HepG2 (cell line): ENCODE measurements at regions not wholly inside any gene's neighbourhood (a gene's known extent, or its start where the extent isn't known, plus 50 kb on each side); places are given as distances from the start of the nearest gene placed in this dataset.

Source experiments
- ATAC-seq: fragments of 200-7000 bp; cut with Tn5 transposase; 3 replicates; pipeline ENCODE4 v1.9.1; 2020; ENCODE audit warnings: mild to moderate bottlenecking, moderate library complexity
- BruUV-seq: library from RNA; stranded (reverse); fragments of 400-500 nt; replicated peaks from 2 replicates; lab custom pipeline; 2021; lab: Mats Ljungman, UMichigan
- CTCF ChIA-PET: fragments of 300-600 bp; formaldehyde crosslinking; extraction: SDS; loops from one replicate; lab custom pipeline; 2021; ENCODE audit warnings: low total read pairs, inconsistent platforms, low intra/inter-chr PET ratio; lab: Yijun Ruan, JAX
- POLR2A ChIA-PET: fragments of 350-600 bp; sonication (Branson Sonifier 250); formaldehyde crosslinking; loops from one replicate; lab custom pipeline; 2020; ENCODE audit warnings: antibody characterized with exemption, inconsistent platforms; lab: Yijun Ruan, JAX
- DNase-seq: peaks from one replicate; pipeline ENCODE4 v3.0.0-alpha.2; 2015; ENCODE audit warnings: low spot score
- FAIRE-seq: peaks from 3 replicates; lab custom pipeline; 2011; peaks lifted over from hg19 to GRCh38; lab: Jason Lieb, UNC
- H2AFZ ChIP-seq: one replicate; pipeline ENCODE4 v1.6.1; 2011; ENCODE audit warnings: low read length, inconsistent platforms
- H3K27ac ChIP-seq: fragments of 300-600 bp; 3 replicates; pipeline ENCODE4 v1.8.0; 2011; ENCODE audit warnings: mixed run types, mild to moderate bottlenecking, mixed read lengths, low read length, inconsistent platforms; ENCODE audit not compliant: insufficient read depth; ENCODE audit errors: extremely low read length
- H3K27me3 ChIP-seq, 2 experiments: fragments of 200-600 bp in 1 of 2; 2 replicates in 1 of 2; 3 replicates in 1 of 2; pipeline versions ENCODE4 v1.6.0 to v1.8.0; 2011; ENCODE audit warnings: low read length in 2 of 2, mild to moderate bottlenecking in 2 of 2, moderate library complexity in 2 of 2, inconsistent platforms in 1 of 2; ENCODE audit not compliant: insufficient read depth in 2 of 2, control insufficient read depth in 1 of 2
- H3K36me3 ChIP-seq, 2 experiments: fragments of 200-600 bp in 1 of 2; replicated peaks in 1 of 2; 2 replicates in 1 of 2; 3 replicates in 1 of 2; pipeline versions ENCODE4 v1.5.1 to v1.8.0; 2011; ENCODE audit warnings: low read length in 2 of 2, inconsistent platforms in 1 of 2; ENCODE audit not compliant: insufficient read depth in 2 of 2, control insufficient read depth in 1 of 2
- H3K4me1 ChIP-seq: 2 replicates; pipeline ENCODE4 v1.5.1; 2012; ENCODE audit warnings: low read length, inconsistent platforms; ENCODE audit not compliant: insufficient read depth
- H3K4me2 ChIP-seq: 2 replicates; pipeline ENCODE4 v1.6.0; 2011; ENCODE audit warnings: low read depth, low read length, inconsistent platforms
- H3K4me3 ChIP-seq, 3 experiments: fragments of 200-600 bp in 1 of 3; sonication (generic), shearing (Covaris generic) in 1 of 3; replicated peaks in 1 of 3; 2 replicates each; pipeline ENCODE4 v1.5.1; 2011 to 2016; ENCODE audit warnings: low read length in 3 of 3, inconsistent platforms in 2 of 3, low read depth in 2 of 3, mild to moderate bottlenecking in 2 of 3, control low read depth in 1 of 3, mixed read lengths in 1 of 3; ENCODE audit not compliant: insufficient read depth in 1 of 3
- H3K79me2 ChIP-seq: one replicate; pipeline ENCODE4 v1.6.1; 2011; ENCODE audit warnings: low read length, inconsistent platforms; ENCODE audit not compliant: insufficient read depth
- H3K9ac ChIP-seq: 2 replicates; pipeline ENCODE4 v1.6.0; 2011; ENCODE audit warnings: mild to moderate bottlenecking, low read depth, low read length, inconsistent platforms; ENCODE audit not compliant: insufficient read depth
- H3K9me3 ChIP-seq: 2 replicates; pipeline ENCODE4 v1.5.1; 2012; ENCODE audit warnings: mild to moderate bottlenecking, low read length
- H4K20me1 ChIP-seq: 2 replicates; pipeline ENCODE4 v1.6.0; 2011; ENCODE audit warnings: inconsistent platforms, mild to moderate bottlenecking, low read length, moderate library complexity; ENCODE audit not compliant: insufficient read depth
- CENPBD1 ChIP-seq: sonication (generic); formaldehyde crosslinking; IDR thresholded peaks from 2 replicates; pipeline ENCODE4 v1.8.0; 2022; ENCODE audit warnings: missing genetic modification reagents, low read depth, mild to moderate bottlenecking, borderline replicate concordance
- FOXM1 ChIP-seq: sonication (generic); formaldehyde crosslinking; IDR thresholded peaks from 2 replicates; pipeline ENCODE4 v1.5.0; 2020; ENCODE audit warnings: missing genetic modification reagents
- GATAD1 ChIP-seq: IDR thresholded peaks from 2 replicates; pipeline ENCODE4 v1.6.1; 2016; ENCODE audit warnings: missing genetic modification reagents, missing compliant biosample characterization
- IRX3 ChIP-seq: sonication (generic); formaldehyde crosslinking; IDR thresholded peaks from 2 replicates; pipeline ENCODE4 v1.8.1; 2023; ENCODE audit warnings: mild to moderate bottlenecking, low read depth, missing genetic modification reagents, borderline replicate concordance
- JUNB ChIP-seq: sonication (generic); formaldehyde crosslinking; IDR thresholded peaks from 2 replicates; pipeline ENCODE4 v1.8.0; 2022; ENCODE audit warnings: missing genetic modification reagents, mild to moderate bottlenecking, borderline replicate concordance
- MATR3 ChIP-seq: sonication (generic); formaldehyde crosslinking; IDR thresholded peaks from 2 replicates; pipeline ENCODE4 v1.4.0; 2020; ENCODE audit warnings: missing genetic modification reagents
- MNT ChIP-seq: fragments of 450-650 bp; IDR thresholded peaks from 2 replicates; pipeline ENCODE4 v1.6.1; 2016
- NFRKB ChIP-seq: fragments of 450-650 bp; IDR thresholded peaks from 2 replicates; pipeline ENCODE4 v1.6.1; 2017
- PHF8 ChIP-seq: sonication (generic); formaldehyde crosslinking; IDR thresholded peaks from 2 replicates; pipeline ENCODE4 v1.5.0; 2020; ENCODE audit warnings: missing genetic modification reagents
- PITX1 ChIP-seq: sonication (generic); formaldehyde crosslinking; IDR thresholded peaks from 2 replicates; pipeline ENCODE4 v1.5.1; 2020; ENCODE audit warnings: mild to moderate bottlenecking, missing genetic modification reagents
- PLSCR1 ChIP-seq: sonication (generic); formaldehyde crosslinking; IDR thresholded peaks from 2 replicates; pipeline ENCODE4 v1.5.0; 2020; ENCODE audit warnings: missing genetic modification reagents, mild to moderate bottlenecking, borderline replicate concordance
- SNAPC2 ChIP-seq: sonication (generic); formaldehyde crosslinking; IDR thresholded peaks from 2 replicates; pipeline ENCODE4 v1.8.1; 2022; ENCODE audit warnings: mild to moderate bottlenecking, missing genetic modification reagents
- ZNF143 ChIP-seq: sonication (generic); formaldehyde crosslinking; IDR thresholded peaks from 2 replicates; pipeline ENCODE4 v1.4.0; 2020; ENCODE audit warnings: missing genetic modification reagents
- ZNF224 ChIP-seq: sonication (generic); formaldehyde crosslinking; IDR thresholded peaks from 2 replicates; pipeline ENCODE4 v1.5.0; 2020; ENCODE audit warnings: mild to moderate bottlenecking, missing genetic modification reagents
- ZNF501 ChIP-seq: sonication (generic); formaldehyde crosslinking; IDR thresholded peaks from 2 replicates; pipeline ENCODE4 v1.5.1; 2020; ENCODE audit warnings: mild to moderate bottlenecking, moderate library complexity, missing genetic modification reagents
- ZNF552 ChIP-seq: sonication (generic); formaldehyde crosslinking; IDR thresholded peaks from 2 replicates; pipeline ENCODE4 v1.9.0; 2022; ENCODE audit warnings: missing genetic modification reagents, mild to moderate bottlenecking, borderline replicate concordance
- ZNF644 ChIP-seq: IDR thresholded peaks from 2 replicates; pipeline ENCODE4 v1.6.1; 2016; ENCODE audit warnings: low read depth
- ZNF788 ChIP-seq: sonication (generic); formaldehyde crosslinking; IDR thresholded peaks from 2 replicates; pipeline ENCODE4 v1.5.0; 2020; ENCODE audit warnings: mild to moderate bottlenecking, missing genetic modification reagents, borderline replicate concordance
- ZNF792 ChIP-seq: IDR thresholded peaks from 2 replicates; pipeline ENCODE4 v1.6.1; 2016
- WGBS: methylation state at CpG from one replicate; pipeline ENCODE4 v1.1.6; 2017; ENCODE audit warnings: low lambda C conversion rate; 5-methylcytosine and 5-hydroxymethylcytosine counted together
- in situ Hi-C: cut with HindIII; loops from 2 replicates; pipeline ENCODE4 v1.10.0; 2017; ENCODE audit warnings: low pct_unique_long_range_greater_than_20kb; ENCODE audit not compliant: extremely low pct_ligation_motif_present
- intact Hi-C: fragments of 100-400 bp; cut with micrococcal nuclease; formaldehyde crosslinking; loops from one replicate; pipeline ENCODE4 v1.10.0; 2022; ENCODE audit not compliant: unreplicated experiment

GRCh38 chr6:3620389-3620788, 131.1 kb downstream of the PXDC1 start:
- H3K4me1 ChIP-seq: 0 out of 2 replicates have a peak, but pooled peaks cover 4% of the 10 kb centered on the region
- no peak overlapping the region for H2AFZ ChIP-seq
- DNase-seq (no peak), ATAC-seq (no peak), FAIRE-seq (no peak)
- CTCF ChIA-PET: no interaction called here
- in situ Hi-C loops: no loop called here
- H3K9me3 ChIP-seq: no peaks in the 10 kb centered on the region
- no peak overlapping the region for H3K4me2 ChIP-seq
- H3K36me3 ChIP-seq: no peaks in the 10 kb centered on the region
- no peak overlapping the region for H3K4me3 ChIP-seq
- no peak overlapping the region for H3K27ac ChIP-seq
- POLR2A ChIA-PET: no interaction called here
- 93% methylated on average over 8 of the region's 8 CpGs for WGBS
- H3K27me3 ChIP-seq: peaks cover 4 to 71% of the 10 kb centered on the region in 2 experiments; a peak in 4 of 5 replicates
- TF ChIP-seq ZNF644 (CRISPR knock-in tag) (no peak), ZNF224 (no peak), PITX1 (CRISPR knock-in tag) (no peak), JUNB (CRISPR knock-in tag) (peak; percentile 46; the same call in 1 of the 2 replicates), MNT (peak; percentile 94), GATAD1 (CRISPR knock-in tag) (no peak), NFRKB (peak; percentile 31; the same call in 1 of the 2 replicates)
- intact Hi-C loops: loop anchor here (1.0 kb wide), 1 partner anchor 12 kb away; no protein-coding TSS in a partner anchor
- no peaks in the 10 kb centered on the region for H3K79me2 ChIP-seq
- H4K20me1 ChIP-seq: no peaks in the 10 kb centered on the region; the same call in 1 of the 2 replicates
- BruUV-seq: no TSS peak
- H3K9ac ChIP-seq: no peak overlapping the region

GRCh38 chr6:3619800-3620199, 131.7 kb downstream of the PXDC1 start:
- in situ Hi-C loops: no loop called here
- POLR2A ChIA-PET: no interaction called here
- ATAC-seq (no peak), FAIRE-seq (no peak), DNase-seq (no peak)
- Histone ChIP-seq H3K36me3 (no peaks in the 10 kb centered on the region), H3K9me3 (no peaks in the 10 kb centered on the region), H3K79me2 (no peaks in the 10 kb centered on the region), H3K27ac (no peak overlapping the region), H3K4me1 (0 out of 2 replicates have a peak, but pooled peaks cover 4% of the 10 kb centered on the region), H3K4me2 (no peak overlapping the region), H3K4me3 (no peak overlapping the region), H3K9ac (no peak overlapping the region), H4K20me1 (no peaks in the 10 kb centered on the region; the same call in 1 of the 2 replicates), H2AFZ (no peak overlapping the region), H3K27me3 (peaks cover 6 to 69% of the 10 kb centered on the region in 2 experiments; a peak in 4 of 5 replicates)
- CTCF ChIA-PET: no interaction called here
- intact Hi-C loops: loop anchor here (1.0 kb wide), 1 partner anchor 13 kb away; no protein-coding TSS in a partner anchor
- 16% methylated on average over 4 of the region's 4 CpGs for WGBS
- no TSS peak for BruUV-seq
- TF ChIP-seq ZNF501 (CRISPR knock-in tag) (no peak), PHF8 (CRISPR knock-in tag) (no peak), CENPBD1 (CRISPR knock-in tag) (no peak), FOXM1 (CRISPR knock-in tag) (no peak), ZNF788 (CRISPR knock-in tag) (no peak), PLSCR1 (CRISPR knock-in tag) (no peak), ZNF143 (CRISPR knock-in tag) (no peak), ZNF552 (CRISPR knock-in tag) (no peak), SNAPC2 (CRISPR knock-in tag) (no peak), MATR3 (CRISPR knock-in tag) (no peak), ZNF792 (no peak), IRX3 (no peak)
